CD4-positive, alpha-beta T cell treated with Interferon alpha-2 for 1 hour (primary cell): ENCODE measurements at regions not wholly inside any gene's neighbourhood (a gene's known extent, or its start where the extent isn't known, plus 50 kb on each side); places are given as distances from the start of the nearest gene placed in this dataset.
"Not testable (repeated sequence)": the region's sequence is repeated elsewhere in the genome, so short reads cannot be mapped to it uniquely, and the experiment has no call there.

Experiments
- DNase-seq, 2 donors: peaks; one replicate each; pipeline ENCODE4 v3.0.0-alpha.2; 2020 to 2022

- not testable (repeated sequence) for DNase-seq
Measured at GRCh38 chr1:208739636-208740035, 495.5 kb upstream of the PLXNA2 start.

DNA sequence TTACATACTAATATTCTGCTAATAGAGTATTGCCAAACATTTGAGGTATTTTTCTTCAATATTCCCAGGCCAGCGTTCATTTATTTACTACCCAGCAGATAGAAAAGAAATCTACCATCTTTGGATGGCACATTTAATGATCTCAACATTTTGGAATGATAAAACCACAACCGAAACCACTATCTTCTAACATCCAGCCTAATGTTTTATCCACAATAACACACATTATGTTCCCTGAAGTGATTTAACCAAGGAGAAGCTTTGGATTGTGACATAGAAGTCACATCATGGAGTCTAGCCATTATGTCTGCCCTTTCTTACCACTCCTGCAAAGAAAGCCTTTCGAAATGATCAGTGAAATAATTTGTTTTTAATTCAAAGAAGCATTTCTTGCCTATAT lies 497.1 kb upstream of the PLXNA2 start:
- DNase-seq, result no peak

- no peak for DNase-seq
Measured at GRCh38 chr1:208743361-208743760, 499.2 kb upstream of the PLXNA2 start.

DNA sequence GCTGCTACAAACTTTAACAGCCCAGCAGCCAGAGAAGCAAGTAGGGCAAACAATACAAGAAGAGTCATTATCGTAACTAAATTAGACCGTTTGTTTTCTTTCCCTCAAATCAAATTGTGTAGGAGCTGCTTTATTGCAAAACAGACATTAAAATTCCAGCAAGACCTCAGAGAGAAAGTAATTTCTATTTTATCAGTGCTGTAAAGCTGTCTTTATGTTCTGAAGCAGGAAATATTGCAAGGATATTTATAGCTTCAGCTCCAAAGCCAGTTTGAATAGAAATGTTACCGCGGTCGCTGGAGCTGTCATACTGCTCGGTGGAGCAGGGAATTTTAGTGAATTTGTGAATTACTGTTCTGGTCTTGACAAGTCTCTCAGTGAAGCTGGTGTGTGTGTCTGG lies 503.8 kb upstream of the PLXNA2 start:
- DNase-seq, result no peak

DNA sequence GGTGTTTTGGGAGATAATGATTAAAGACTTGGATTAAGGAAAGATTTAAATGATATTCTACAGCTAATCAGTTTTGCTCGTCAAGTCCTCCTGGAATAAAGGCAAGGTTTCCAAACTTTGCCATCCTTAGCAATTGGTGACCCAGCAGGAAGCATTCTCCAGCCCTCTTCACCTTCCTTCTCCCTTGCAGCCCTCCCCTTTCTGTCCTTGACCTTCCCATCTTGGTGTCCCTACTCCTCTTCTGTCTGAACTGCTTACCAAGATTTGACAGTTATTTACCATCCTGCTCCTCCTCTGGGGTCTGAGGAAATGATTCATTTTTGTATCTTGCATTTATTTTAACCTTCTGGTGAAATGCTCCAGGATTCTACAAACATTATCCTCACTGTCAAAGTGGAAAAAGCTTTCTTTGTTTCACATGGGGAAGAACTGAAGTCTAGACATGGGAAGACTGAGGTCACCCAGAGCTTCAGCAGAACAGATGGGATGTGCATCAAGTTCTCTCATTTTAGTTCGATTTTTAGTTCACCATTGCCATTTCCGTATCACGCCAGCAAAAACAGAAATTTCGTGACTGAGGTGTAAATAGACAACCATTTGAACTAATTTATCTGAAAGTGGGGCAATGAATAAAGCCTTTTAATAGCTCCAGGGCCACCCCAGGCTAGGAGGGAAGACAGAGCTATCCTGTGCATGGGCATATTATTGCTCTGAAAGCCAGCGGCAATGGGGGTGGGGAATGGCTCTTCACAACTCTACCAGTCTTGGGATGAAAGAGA lies 504.4 kb upstream of the PLXNA2 start:
- DNase-seq, result no peak

DNA sequence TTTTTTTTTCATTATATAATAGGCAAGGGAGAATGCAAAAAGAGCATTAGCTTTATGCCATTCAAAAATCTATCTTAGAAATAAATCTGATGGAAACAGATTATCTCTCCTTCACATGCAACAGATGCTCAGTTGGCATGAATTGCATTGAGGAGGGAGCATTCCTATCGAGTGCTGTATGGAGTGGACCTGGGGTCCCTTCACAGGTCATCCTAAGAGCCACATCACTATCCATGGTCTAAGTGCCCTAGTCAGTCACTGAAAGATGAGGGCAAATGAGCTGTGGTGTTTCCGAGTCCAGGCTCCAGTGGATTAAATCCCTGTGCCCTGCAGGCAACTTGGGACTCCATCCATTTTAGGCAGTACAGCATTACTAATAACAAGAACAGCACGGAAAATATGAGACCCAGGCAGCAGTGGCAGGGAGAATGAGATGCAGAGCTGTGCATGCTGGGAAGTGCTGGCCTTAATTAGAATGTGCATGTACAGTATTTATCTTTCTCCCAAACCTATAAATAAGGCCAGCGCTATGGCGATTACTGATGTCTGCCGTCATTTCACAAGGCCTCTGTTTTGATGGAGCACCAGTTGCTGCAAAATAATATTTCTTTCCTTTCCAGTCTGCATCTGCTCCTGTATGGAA lies 512.3 kb upstream of the PLXNA2 start:
- DNase-seq, result no peak

DNA sequence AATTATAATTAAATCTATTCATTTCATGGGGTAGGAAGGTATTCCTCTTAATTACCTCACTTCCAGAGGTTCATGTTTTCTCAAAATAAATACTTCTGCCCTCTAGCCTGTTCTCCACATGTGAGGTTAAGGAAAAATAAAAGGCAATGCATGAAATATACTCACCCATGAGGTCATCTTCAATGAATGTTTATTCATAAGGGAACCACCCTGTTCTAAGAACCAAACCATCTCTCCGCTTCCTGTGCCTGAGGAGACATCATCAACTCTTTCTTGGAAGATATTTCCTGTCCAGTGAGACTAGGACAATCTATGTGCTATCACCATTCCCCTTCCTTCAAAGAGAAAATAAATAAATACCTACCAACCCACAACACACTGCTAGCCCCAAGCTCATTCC lies 513.7 kb upstream of the PLXNA2 start:
- DNase-seq, result no peak

- no peak for DNase-seq
Measured at GRCh38 chr1:208759255-208759654, 515.1 kb upstream of the PLXNA2 start.

DNA sequence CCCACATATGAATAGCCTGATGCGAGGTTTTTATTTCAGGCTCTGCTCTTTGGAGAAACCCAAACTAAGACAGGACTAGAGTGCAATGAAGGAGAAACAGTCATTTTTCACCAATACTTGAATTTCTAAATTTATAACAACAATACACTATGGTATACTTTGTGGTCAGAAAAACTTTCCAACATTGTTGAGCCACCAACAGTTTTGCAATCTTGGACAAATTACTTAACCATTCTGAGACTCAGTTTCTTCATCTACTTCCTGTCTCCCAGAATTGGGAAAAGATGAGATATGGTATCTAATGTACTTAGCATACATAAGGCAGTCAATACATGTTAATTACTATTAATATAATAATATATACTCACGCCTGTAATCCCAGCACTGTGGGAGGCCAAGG lies 519.8 kb upstream of the PLXNA2 start:
- no peak for DNase-seq

DNA sequence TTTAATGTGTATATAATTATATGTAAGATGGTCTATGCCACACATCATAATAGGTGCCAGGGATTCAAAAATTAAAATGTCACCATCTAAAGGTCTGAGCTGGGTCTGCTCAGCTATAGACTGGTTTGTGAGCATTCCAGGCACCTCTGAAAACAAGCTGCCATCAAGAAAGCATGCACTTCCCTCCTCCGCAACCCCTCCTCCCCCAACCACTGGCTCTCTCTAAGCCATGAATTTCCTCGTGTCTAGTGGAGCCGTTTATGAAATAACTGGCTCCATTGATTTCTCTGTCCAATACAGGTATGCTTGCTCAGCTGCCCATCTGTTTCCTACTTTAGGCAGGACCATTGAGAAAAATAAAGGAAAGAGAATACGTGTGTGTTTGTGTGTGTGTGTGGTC lies 522.6 kb upstream of the PLXNA2 start:
- no peak for DNase-seq

GRCh38 chr1:208767816-208768215 lies 523.6 kb upstream of the PLXNA2 start:
- no peak for DNase-seq

GRCh38 chr1:208772891-208773290 lies 528.7 kb upstream of the PLXNA2 start:
- DNase-seq, result no peak

- DNase-seq, result no peak
Measured at GRCh38 chr1:208775841-208776240, 531.7 kb upstream of the PLXNA2 start.

- DNase-seq, result no peak
Measured at GRCh38 chr1:208778417-208778816, 534.2 kb upstream of the PLXNA2 start.

GRCh38 chr1:208781391-208782045 lies 537.3 kb upstream of the PLXNA2 start:
- DNase-seq, result no peak

DNA sequence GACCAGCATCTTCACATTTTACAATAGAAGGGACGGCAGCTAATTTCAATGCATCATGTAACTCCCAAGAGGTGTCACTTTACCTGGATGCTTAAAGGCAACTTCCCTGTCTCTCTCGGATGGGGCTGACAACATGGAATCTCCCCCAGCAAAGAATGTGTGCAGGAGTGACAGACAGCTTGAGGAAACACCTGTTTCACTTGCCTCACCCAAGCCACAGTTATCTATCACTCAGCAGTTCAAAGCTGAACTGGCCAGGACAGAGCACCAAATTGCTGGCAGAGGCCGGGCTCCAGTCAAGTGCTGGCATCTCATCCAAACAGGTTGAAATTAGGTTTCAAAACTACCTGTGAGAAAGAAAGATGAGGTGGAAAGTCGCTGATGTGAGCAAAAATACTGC lies 538.0 kb upstream of the PLXNA2 start:
- DNase-seq, result no peak

DNA sequence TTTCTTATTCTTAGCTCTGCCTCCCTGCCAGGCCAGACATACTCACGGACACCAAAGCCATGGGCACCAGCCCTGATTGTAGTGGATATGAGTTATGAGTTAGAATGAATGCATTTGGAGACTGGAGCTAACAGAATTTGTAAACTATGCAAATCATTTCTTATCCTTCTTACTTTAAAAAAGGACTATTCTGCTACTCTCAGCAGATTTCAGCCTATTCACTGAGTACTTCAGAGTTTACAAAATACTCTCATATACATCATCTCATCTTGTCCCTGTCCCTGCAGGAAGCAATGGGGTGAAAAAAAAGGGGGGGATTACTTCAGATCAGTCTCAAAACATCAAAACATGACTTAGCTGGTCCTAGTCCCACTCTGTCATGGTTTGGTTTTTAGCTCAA lies 541.4 kb upstream of the PLXNA2 start:
- DNase-seq, result no peak

DNA sequence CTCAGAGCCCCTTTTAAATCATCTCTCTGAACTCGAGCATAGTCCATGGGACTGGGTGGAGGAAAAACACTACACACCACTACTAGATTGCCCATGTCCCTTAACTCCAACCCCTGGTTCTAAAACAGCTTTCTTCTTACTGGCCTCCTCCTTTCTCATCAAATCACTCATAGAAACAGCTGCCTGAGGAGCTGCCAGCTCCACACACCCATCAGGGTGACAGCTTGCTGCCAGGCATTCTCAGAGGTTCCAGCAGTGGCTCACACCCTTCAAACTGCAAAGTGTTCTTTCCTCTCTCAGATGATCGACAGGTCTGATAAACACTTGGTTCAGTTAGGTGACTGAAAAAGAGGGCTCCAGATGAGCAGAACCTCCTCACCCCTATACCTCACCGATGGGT lies 543.0 kb upstream of the PLXNA2 start:
- no peak for DNase-seq

GRCh38 chr1:208788013-208788540 lies 543.9 kb upstream of the PLXNA2 start:
- DNase-seq, result no peak

- no peak for DNase-seq
Measured at GRCh38 chr1:208791456-208791855, 547.3 kb upstream of the PLXNA2 start.

DNA sequence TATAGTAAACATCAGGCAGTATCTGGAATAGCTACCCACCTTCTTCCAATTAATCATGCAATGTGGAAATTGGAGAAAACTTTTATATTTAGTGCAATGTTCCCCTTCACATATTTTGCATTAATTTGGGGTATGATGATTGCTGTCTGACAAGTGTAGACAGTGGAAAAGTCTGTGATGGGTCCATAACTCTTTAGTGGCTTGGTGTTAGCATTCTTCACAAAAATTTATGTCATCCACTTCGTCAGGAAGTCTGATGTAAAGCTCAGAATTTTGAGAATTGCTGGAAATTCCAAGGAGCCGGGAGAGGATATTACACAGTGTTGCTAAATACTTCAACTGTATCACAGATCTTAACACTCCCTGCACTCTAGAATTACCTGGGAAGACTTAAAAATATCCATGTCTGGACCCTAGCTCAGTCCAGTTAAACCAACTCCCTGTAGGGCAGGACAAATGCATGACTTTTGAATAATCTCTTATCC lies 549.7 kb upstream of the PLXNA2 start:
- DNase-seq, result no peak

GRCh38 chr1:208799186-208799585 lies 555.0 kb upstream of the PLXNA2 start:
- no peak for DNase-seq

GRCh38 chr1:208803011-208803811 lies 559.0 kb upstream of the PLXNA2 start:
- no peak for DNase-seq
